LNCAP (cell line): ENCODE measurements at regions not wholly inside any gene's neighbourhood (a gene's known extent, or its start where the extent isn't known, plus 50 kb on each side); places are given as distances from the start of the nearest gene placed in this dataset.

ENCODE experiments used
- CTCF ChIP-seq: fragments of 450-650 bp; IDR thresholded peaks from 2 replicates; pipeline ENCODE4 v1.5.1; 2017; ENCODE audit warnings: mild to moderate bottlenecking

GRCh38 chr10:25687521-25687920, 246.5 kb upstream of the MYO3A start:
- TF ChIP-seq CTCF, result no peak

- no peak for TF ChIP-seq CTCF
Observed at GRCh38 chr10:25689346-25690100, 244.5 kb upstream of the MYO3A start.

- no peak for TF ChIP-seq CTCF
Observed at GRCh38 chr10:25692761-25693160, 241.3 kb upstream of the MYO3A start.

- no peak for TF ChIP-seq CTCF
Observed at GRCh38 chr10:25694206-25694933, 239.7 kb upstream of the MYO3A start.

GRCh38 chr10:25694971-25695370, 239.1 kb upstream of the MYO3A start:
- TF ChIP-seq CTCF, result no peak

- TF ChIP-seq CTCF, result no peak
Observed at GRCh38 chr10:25695586-25695985, 238.4 kb upstream of the MYO3A start.

- TF ChIP-seq CTCF, result no peak
Observed at GRCh38 chr10:25696013-25696708, 237.9 kb upstream of the MYO3A start.
